Thoracic aorta (tissue), 2 donors: ENCODE measurements at regions not wholly inside any gene's neighbourhood (a gene's known extent, or its start where the extent isn't known, plus 50 kb on each side); places are given as distances from the start of the nearest gene placed in this dataset.

Experiments
- ATAC-seq: fragments of 150-250 bp; one replicate; pipeline ENCODE4 v1.8.0; 2017; ENCODE audit warnings: low read depth; ENCODE audit not compliant: insufficient number of reproducible peaks, low FRiP score
- DNase-seq: peaks from one replicate; pipeline ENCODE4 v3.0.0-alpha.2; 2020; ENCODE audit warnings: low spot score
- H3K27ac ChIP-seq, 2 donors: fragments of 200-600 bp; sonication (generic); 1 replicate in 1 of 2; 2 replicates in 1 of 2; pipeline ENCODE4 v1.5.1; 2016; ENCODE audit warnings: mild to moderate bottlenecking in 2 of 2, moderate library complexity in 2 of 2
- H3K27me3 ChIP-seq: fragments of 200-600 bp; sonication (generic); replicated peaks from 2 replicates; pipeline ENCODE4 v1.6.0; 2016; ENCODE audit warnings: mild to moderate bottlenecking; ENCODE audit not compliant: insufficient read depth
- H3K36me3 ChIP-seq: fragments of 200-600 bp; sonication (generic); one replicate; pipeline ENCODE4 v1.5.1; 2016
- H3K4me1 ChIP-seq, 2 donors: fragments of 200-600 bp; sonication (generic); 1 replicate in 1 of 2; 2 replicates in 1 of 2; pipeline versions ENCODE4 v1.5.1 to v1.6.0; 2016; ENCODE audit warnings: low read depth in 2 of 2, mild to moderate bottlenecking in 1 of 2; ENCODE audit not compliant: control insufficient read depth in 1 of 2
- H3K4me3 ChIP-seq: fragments of 200-600 bp; sonication (generic); 2 replicates; pipeline ENCODE4 v1.5.1; 2016; ENCODE audit warnings: mild to moderate bottlenecking
- H3K9me3 ChIP-seq: fragments of 200-600 bp; sonication (generic); 2 replicates; pipeline ENCODE4 v1.5.1; 2016
- TF ChIP-seq, protein P1 (sequence below): fragments of 200-600 bp; sonication (generic); IDR thresholded peaks from one replicate; pipeline ENCODE4 v1.5.1; 2019; ENCODE audit warnings: antibody characterized with exemption

DNA sequence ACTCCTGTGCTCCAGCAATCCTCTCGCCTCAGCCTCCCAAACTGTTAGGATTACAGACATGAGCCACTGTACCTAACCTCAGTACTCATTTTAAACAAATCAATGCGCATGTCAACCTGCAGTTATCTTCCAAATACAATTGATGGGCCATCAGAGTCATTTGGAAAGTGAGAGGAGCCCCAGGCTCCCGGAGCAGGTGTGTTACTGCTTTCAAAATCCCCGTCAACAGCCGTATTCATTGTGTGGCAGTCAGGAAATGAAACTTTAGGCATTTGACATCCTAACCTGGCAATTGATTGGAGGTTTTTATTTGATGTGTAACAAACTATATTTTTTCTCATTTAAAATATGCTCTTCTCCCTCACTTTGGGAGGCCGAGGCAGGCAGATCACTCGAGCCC is 623.6 kb upstream of the TENM3 start:
- no peak for DNase-seq
- TF ChIP-seq, protein P1, sequence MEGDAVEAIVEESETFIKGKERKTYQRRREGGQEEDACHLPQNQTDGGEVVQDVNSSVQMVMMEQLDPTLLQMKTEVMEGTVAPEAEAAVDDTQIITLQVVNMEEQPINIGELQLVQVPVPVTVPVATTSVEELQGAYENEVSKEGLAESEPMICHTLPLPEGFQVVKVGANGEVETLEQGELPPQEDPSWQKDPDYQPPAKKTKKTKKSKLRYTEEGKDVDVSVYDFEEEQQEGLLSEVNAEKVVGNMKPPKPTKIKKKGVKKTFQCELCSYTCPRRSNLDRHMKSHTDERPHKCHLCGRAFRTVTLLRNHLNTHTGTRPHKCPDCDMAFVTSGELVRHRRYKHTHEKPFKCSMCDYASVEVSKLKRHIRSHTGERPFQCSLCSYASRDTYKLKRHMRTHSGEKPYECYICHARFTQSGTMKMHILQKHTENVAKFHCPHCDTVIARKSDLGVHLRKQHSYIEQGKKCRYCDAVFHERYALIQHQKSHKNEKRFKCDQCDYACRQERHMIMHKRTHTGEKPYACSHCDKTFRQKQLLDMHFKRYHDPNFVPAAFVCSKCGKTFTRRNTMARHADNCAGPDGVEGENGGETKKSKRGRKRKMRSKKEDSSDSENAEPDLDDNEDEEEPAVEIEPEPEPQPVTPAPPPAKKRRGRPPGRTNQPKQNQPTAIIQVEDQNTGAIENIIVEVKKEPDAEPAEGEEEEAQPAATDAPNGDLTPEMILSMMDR = no peak
- Histone ChIP-seq H3K27ac (no peak overlapping the region), H3K4me1 (no peaks in the 10 kb centered on the region), H3K4me3 (no peak overlapping the region), H3K9me3 (no peaks in the 10 kb centered on the region), H3K27me3 (no peaks in the 10 kb centered on the region), H3K36me3 (no peaks in the 10 kb centered on the region)
- no peak for ATAC-seq

DNA sequence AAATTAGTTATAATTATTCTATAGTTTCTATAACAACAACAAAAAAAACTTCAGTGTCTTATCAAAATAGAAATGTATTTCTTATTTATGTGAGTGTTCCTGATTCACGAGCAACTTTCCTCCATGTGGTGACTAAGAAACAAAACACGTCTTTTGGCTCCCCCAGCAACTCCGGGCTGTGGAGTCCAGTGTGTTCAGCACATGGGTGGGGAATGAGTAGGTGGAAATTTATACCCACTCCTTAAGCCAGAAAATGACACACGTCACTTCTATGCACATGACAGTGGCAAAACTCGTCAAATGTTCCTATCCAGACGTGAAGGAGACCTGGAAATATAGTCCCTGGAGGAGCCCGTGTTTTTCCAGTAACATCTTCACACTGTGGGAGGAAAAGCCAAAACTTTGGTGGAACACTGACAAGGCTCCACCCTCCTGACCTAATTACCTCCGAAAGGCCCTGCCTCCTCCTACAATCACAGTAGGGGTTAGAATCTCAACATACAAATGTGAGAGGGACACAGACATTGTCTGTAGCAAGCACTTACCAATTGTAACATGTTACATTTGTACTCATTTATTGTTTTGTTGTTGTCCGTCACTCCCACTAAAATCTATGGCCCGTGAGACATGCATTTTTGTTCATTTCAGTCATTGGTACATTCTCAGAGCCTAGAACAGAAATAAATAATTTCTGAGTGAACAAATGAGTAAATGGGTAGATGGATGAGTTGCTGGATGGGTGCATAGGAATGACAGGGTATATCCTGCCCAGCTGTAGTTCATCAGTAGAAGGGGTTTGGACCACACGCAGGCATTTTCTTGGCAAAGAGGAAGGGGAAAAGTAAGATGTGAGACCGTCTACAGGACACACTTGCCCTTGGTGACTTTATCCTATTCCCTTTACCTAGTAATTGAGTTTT is 605.8 kb upstream of the TENM3 start:
- no peak overlapping the region for H3K27ac ChIP-seq
- no peak overlapping the region for H3K4me3 ChIP-seq
- ATAC-seq (no peak), DNase-seq (no peak)
- H3K9me3 ChIP-seq = no peaks in the 10 kb centered on the region
- H3K27me3 ChIP-seq = no peaks in the 10 kb centered on the region
- no peaks in the 10 kb centered on the region for H3K4me1 ChIP-seq
- H3K36me3 ChIP-seq = no peaks in the 10 kb centered on the region
- TF ChIP-seq, protein P1 = no peak

DNA sequence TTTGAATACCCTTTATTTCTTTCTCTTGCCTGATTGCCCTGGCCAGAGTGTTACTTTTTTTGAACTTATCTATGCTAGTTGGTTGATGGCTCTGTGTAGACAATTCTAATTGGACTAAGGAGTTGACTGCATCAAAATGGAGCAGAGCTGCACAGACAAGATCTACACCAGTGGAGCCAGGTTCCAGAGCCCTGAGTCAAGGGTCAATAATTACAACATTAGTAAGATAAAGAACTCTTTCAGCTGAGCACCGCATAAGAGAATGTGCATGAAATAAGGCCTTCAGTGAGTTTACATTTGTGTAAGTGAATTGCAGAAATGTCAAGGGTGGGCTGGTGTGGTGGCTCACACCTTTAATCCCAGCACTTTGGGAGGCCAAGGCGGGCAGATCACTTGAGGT is 599.7 kb upstream of the TENM3 start:
- no peaks in the 10 kb centered on the region for H3K9me3 ChIP-seq
- no peaks in the 10 kb centered on the region for H3K4me1 ChIP-seq
- no peak overlapping the region for H3K4me3 ChIP-seq
- H3K27me3 ChIP-seq = no peaks in the 10 kb centered on the region
- H3K27ac ChIP-seq = no peak overlapping the region
- ATAC-seq (no peak), DNase-seq (no peak)
- no peaks in the 10 kb centered on the region for H3K36me3 ChIP-seq
- TF ChIP-seq, protein P1 = no peak

DNA sequence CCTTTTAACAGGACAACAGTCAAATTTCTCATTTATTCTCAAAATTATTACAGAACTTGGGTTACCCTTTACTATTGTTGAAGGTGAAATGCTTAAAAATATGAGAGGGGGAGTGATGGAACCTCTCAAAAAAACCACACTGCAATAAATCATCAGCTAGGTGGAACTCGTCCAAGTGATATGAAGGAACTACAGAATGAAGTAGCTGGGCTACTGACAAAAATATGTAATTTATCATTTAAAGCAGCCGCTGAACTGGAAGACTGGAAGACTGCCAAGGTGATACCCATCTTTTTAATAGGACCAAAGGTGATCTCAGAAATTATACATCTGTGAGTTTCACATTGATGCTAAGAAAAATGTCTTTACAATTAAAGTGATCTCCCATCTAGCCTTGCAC is 597.7 kb upstream of the TENM3 start:
- Histone ChIP-seq H3K27me3 (no peaks in the 10 kb centered on the region), H3K27ac (no peak overlapping the region), H3K9me3 (no peaks in the 10 kb centered on the region), H3K36me3 (no peaks in the 10 kb centered on the region), H3K4me3 (no peak overlapping the region), H3K4me1 (no peaks in the 10 kb centered on the region)
- TF ChIP-seq, protein P1 = no peak
- no peak for ATAC-seq
- DNase-seq = no peak

DNA sequence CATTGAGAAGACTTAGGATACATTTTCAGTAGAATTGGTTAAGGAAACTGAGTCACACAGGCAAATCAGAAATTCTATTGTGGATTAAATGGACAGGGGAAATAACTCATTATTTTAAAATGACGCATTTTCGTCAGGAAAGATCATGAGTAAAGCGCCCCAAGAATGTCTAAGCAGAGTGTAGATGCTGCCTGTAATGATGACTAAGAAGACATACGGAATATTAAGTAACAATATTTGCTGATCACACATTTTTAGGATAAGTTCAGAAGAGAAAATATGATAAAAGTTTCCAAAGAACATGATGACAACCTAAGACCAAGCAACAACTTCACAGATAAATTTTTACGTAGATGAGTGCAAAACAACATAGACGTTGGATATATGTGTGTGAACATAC is 596.3 kb upstream of the TENM3 start:
- no peaks in the 10 kb centered on the region for H3K36me3 ChIP-seq
- TF ChIP-seq, protein P1 = no peak
- no peak overlapping the region for H3K27ac ChIP-seq
- DNase-seq (no peak), ATAC-seq (no peak)
- no peaks in the 10 kb centered on the region for H3K4me1 ChIP-seq
- H3K4me3 ChIP-seq = no peak overlapping the region
- H3K9me3 ChIP-seq = no peaks in the 10 kb centered on the region
- no peaks in the 10 kb centered on the region for H3K27me3 ChIP-seq
